ENCODE measurements at regions not wholly inside any gene's neighbourhood (a gene's known extent, or its start where the extent isn't known, plus 50 kb on each side); places are given as distances from the start of the nearest gene placed in this dataset.

DNA sequence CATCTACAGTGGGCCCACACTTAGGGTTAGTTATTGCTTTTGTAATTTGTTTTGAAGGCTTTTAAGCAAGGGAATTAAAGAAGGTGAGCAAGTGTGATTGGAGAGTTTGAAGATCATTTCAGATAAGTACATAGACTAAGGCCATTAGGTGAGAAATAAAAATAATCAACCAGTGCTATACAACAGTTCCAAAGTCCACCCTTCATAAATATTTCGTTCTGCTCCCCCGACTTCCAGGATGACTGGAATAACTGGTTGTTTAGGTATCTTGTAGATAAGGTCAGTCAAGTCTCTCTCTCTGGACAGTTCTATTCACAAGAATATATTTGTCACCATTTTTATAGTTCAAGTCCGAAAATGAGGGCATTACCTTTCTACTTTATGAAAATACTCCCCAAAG, 98.0 kb upstream of the MBL2 start:
- no peaks in the 10 kb centered on the region for H3K4me1 ChIP-seq
- H3K9me3 ChIP-seq: no peaks in the 10 kb centered on the region
- no peak overlapping the region for H3K27ac ChIP-seq
- TF ChIP-seq, protein P1, sequence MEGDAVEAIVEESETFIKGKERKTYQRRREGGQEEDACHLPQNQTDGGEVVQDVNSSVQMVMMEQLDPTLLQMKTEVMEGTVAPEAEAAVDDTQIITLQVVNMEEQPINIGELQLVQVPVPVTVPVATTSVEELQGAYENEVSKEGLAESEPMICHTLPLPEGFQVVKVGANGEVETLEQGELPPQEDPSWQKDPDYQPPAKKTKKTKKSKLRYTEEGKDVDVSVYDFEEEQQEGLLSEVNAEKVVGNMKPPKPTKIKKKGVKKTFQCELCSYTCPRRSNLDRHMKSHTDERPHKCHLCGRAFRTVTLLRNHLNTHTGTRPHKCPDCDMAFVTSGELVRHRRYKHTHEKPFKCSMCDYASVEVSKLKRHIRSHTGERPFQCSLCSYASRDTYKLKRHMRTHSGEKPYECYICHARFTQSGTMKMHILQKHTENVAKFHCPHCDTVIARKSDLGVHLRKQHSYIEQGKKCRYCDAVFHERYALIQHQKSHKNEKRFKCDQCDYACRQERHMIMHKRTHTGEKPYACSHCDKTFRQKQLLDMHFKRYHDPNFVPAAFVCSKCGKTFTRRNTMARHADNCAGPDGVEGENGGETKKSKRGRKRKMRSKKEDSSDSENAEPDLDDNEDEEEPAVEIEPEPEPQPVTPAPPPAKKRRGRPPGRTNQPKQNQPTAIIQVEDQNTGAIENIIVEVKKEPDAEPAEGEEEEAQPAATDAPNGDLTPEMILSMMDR (IDR thresholded peaks at IDR 0.05): no peak
- DNase-seq (ENCODE audit: low spot score): no peak
- no peak overlapping the region for H3K4me3 ChIP-seq
- H3K27me3 ChIP-seq: no peaks in the 10 kb centered on the region
- no peaks in the 10 kb centered on the region for H3K36me3 ChIP-seq

DNA sequence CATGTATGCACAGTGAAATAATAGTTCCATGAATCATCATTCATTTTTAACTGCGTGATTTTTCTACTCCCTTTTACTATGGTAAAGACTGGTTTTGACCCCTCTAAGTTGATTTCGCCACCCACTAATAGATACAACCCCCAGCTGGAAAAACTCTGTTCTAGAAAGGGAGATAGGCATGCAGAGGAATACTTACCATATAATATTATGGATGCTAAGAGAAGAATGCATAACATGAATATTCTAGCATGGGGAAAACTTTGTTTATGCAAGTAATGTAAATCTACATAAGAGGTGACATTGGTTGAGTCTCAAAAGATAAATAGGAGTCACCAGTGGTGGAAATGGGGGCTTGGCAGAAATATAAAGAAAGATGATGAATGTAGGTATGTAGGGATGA, 97.3 kb upstream of the MBL2 start:
- H3K27me3 ChIP-seq: no peaks in the 10 kb centered on the region
- no peaks in the 10 kb centered on the region for H3K9me3 ChIP-seq
- no peaks in the 10 kb centered on the region for H3K36me3 ChIP-seq
- DNase-seq (ENCODE audit: low spot score): no peak
- TF ChIP-seq, protein P1 (IDR thresholded peaks at IDR 0.05): no peak
- no peak overlapping the region for H3K4me3 ChIP-seq
- H3K4me1 ChIP-seq: no peaks in the 10 kb centered on the region
- H3K27ac ChIP-seq: no peak overlapping the region

DNA sequence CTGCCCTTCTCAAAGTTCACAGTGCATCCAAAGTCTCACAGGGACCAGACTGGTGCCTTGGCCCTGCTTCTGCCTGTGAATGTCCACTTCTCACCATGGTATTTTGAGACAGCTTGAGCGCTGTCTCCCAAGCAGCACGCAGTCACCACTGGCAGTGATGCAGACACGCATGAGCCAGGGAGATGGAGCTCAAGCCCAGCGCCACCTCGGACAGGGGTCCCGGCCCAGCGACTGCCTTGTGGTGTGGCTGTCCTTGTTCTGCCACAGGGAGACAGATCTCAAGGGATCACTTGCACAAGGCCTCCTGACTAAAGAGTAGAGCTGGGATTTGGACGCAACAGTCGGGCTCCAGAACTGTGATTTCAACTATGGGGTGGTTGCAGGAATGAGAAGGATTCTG, 92.6 kb upstream of the MBL2 start:
- Histone ChIP-seq H3K27ac (no peak overlapping the region), H3K9me3 (no peaks in the 10 kb centered on the region), H3K36me3 (no peaks in the 10 kb centered on the region), H3K4me1 (no peaks in the 10 kb centered on the region), H3K4me3 (no peak overlapping the region), H3K27me3 (no peaks in the 10 kb centered on the region)
- DNase-seq (ENCODE audit: low spot score): no peak
- TF ChIP-seq, protein P1 (IDR thresholded peaks at IDR 0.05): no peak

DNA sequence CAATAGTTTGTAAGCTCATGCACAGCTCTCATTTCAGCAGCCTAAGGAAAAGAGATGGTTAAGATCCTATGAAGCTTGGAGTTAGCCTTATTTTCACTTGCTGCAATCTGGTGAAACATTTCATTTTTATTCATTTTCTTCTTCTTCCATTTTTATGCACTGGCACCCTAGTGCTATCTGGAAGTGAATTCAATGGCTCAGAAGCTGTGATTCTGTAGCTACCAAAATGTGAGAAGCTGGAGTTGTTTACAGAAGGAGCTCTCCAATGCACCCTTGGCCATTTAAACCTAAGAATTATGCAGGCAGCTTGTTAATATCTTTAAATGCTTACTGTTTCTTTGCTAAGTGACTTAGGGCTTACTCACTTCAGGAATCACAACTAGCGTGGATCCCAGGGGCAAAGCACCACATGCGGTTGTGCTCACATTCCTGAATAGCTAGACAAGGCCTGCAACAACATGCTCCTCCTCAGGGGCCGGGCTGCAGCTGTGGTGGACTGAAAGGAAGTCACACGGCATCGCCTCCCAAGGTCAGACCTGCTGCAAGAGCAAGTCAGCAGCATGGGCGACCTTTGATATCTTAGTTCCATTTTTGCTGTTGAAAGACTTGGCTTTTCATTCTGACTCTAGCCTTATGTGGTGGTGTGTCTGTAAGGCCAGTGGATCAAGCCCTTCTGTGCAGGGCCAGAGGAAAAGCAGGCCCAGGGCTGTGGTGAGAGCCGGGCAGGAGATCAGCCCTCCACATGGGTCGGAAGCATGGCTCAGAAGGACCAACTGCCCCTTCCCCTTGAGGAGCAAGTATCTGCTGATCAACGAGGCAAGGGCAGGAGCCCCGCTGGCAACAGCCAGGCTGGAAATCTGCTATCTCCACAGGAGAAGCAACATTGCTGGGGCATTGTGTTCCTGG, 91.9 kb upstream of the MBL2 start:
- H3K27ac ChIP-seq: no peak overlapping the region
- no peak overlapping the region for H3K4me3 ChIP-seq
- H3K4me1 ChIP-seq: no peaks in the 10 kb centered on the region
- no peaks in the 10 kb centered on the region for H3K36me3 ChIP-seq
- H3K27me3 ChIP-seq: no peaks in the 10 kb centered on the region
- TF ChIP-seq, protein P1 (IDR thresholded peaks at IDR 0.05): no peak
- H3K9me3 ChIP-seq: no peaks in the 10 kb centered on the region
- no peak for DNase-seq (ENCODE audit: low spot score)

DNA sequence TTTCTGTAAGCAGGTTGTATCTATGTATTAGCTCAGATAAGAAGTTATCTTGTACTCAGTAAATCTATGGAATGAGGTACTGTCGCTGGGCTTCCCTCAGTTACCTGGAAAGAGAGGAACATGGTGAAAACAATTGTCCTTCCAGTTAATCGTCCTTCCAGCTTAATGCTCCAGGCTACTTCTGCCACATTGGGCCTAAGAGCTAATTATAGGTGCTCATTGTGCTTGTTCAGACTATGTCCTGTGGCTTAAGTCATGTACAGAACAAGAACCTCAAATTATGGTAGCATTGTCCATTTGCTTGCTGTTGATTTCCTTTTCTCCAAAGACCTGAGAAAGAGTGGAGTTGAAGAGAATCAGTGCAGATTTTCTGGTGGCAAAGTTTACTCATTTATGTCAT, 86.1 kb upstream of the MBL2 start:
- H3K27me3 ChIP-seq: no peaks in the 10 kb centered on the region
- DNase-seq (ENCODE audit: low spot score): no peak
- no peak overlapping the region for H3K27ac ChIP-seq
- no peaks in the 10 kb centered on the region for H3K4me1 ChIP-seq
- H3K36me3 ChIP-seq: no peaks in the 10 kb centered on the region
- no peak overlapping the region for H3K4me3 ChIP-seq
- TF ChIP-seq, protein P1 (IDR thresholded peaks at IDR 0.05): no peak
- no peaks in the 10 kb centered on the region for H3K9me3 ChIP-seq

Measured in right atrium auricular region (tissue), 2 donors.